T-helper 17 cell (primary cell): ENCODE measurements at regions not wholly inside any gene's neighbourhood (a gene's known extent, or its start where the extent isn't known, plus 50 kb on each side); places are given as distances from the start of the nearest gene placed in this dataset.

Experiments used
- ATAC-seq: fragments of 150-1000 bp; cut with Tn5 transposase; 2 replicates; pipeline ENCODE4 v1.10.0; 2021; ENCODE audit warnings: mild to moderate bottlenecking, moderate library complexity
- DNase-seq, 3 donors: peaks; one replicate each; pipeline versions ENCODE4 v3.0.0 to v3.0.0-alpha.2; 2020 to 2021
- H3K9me3 ChIP-seq: one replicate; pipeline ENCODE4 v1.7.0; 2013; ENCODE audit warnings: low read length, mild to moderate bottlenecking; ENCODE audit not compliant: control insufficient read depth, poor library complexity, severe bottlenecking
- H3K27ac Mint-ChIP-seq: one replicate; pipeline ENCODE4 v1.8.0; 2022; ENCODE audit warnings: mild to moderate bottlenecking, moderate library complexity, mixed read lengths
- H3K27me3 Mint-ChIP-seq: one replicate; pipeline ENCODE4 v1.8.0; 2022; ENCODE audit warnings: mixed read lengths
- H3K36me3 Mint-ChIP-seq: one replicate; pipeline ENCODE4 v1.8.0; 2022; ENCODE audit warnings: low read depth, mixed read lengths
- H3K4me1 Mint-ChIP-seq: one replicate; pipeline ENCODE4 v1.8.0; 2022; ENCODE audit warnings: mild to moderate bottlenecking, mixed read lengths
- H3K4me3 Mint-ChIP-seq: one replicate; pipeline ENCODE4 v1.8.0; 2022; ENCODE audit warnings: mild to moderate bottlenecking, moderate library complexity, mixed read lengths

DNA sequence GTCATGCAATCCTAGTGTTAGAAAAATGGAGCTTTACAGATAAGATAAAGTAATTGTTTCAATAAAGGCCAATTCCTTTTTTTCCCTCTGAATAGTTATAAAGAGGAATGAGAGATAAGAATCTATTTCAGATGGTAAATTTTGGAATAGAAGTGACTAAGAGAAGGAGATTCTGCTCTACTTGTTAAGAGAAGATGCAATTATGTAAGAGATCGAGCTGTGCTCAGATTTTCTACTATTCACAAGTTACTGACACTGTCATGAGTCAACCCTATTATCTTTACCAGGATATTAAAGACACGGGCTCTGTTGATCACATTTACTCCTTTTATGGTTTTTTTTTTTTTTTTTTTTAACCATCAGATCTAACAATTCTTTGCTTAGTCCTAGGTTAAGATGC is 511.3 kb downstream of the ARL4A start:
- DNase-seq (no peak), ATAC-seq (no peak)
- Mint-ChIP-seq H3K27me3 (peaks cover 17% of the 10 kb centered on the region), H3K4me3 (no peak overlapping the region), H3K27ac (no peak overlapping the region), H3K36me3 (peaks cover 3% of the 10 kb centered on the region), H3K4me1 (peaks cover 7% of the 10 kb centered on the region)
- H3K9me3 ChIP-seq, result no peaks in the 10 kb centered on the region

DNA sequence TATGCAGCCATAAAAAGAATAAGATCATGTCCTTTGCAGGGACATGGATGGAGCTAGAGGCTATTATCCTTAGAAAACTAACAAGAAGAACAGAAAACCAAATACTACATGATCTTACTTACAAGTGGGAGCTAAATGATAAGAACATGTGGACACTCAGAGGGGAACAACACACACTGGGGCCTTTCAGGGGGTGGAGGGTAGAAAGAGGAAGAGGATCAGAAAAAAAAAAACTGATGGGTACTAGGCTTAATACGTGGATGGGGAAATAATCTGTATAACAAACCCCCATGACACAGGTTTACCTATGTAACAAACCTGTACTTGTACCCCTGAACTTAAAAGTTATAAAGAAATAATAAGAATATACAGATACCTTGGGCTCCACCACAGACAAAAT is 514.2 kb downstream of the ARL4A start:
- H3K27ac Mint-ChIP-seq, result no peak overlapping the region
- H3K4me1 Mint-ChIP-seq, result peaks cover 7% of the 10 kb centered on the region
- no peaks in the 10 kb centered on the region for H3K9me3 ChIP-seq
- H3K36me3 Mint-ChIP-seq, result peaks cover 3% of the 10 kb centered on the region
- peaks cover 11% of the 10 kb centered on the region for H3K27me3 Mint-ChIP-seq
- DNase-seq, result no peak
- ATAC-seq, result no peak
- H3K4me3 Mint-ChIP-seq, result no peak overlapping the region

DNA sequence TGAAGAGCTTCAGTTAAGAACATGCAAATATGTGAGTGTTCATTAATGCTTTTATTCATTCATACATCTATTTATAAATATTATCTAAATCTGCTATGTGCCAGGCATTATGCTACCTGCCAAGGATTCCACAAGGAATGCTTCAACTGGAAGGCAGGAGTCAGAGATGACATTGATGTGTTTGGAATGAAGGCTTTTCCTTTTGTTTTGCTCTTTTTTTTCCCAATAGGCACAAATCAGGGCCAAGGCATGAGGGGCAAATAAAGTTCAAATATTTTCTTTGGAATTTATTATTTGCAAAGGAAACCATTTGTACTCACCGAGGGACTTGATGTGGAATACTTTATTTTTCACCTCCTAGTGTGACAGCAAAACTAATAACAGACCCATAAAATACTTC is 530.3 kb downstream of the ARL4A start:
- H3K9me3 ChIP-seq, result no peaks in the 10 kb centered on the region
- Mint-ChIP-seq H3K27me3 (peaks cover 5% of the 10 kb centered on the region), H3K4me1 (peaks cover 3% of the 10 kb centered on the region), H3K4me3 (no peak overlapping the region), H3K36me3 (no peaks in the 10 kb centered on the region), H3K27ac (no peak overlapping the region)
- DNase-seq (no peak), ATAC-seq (no peak)

DNA sequence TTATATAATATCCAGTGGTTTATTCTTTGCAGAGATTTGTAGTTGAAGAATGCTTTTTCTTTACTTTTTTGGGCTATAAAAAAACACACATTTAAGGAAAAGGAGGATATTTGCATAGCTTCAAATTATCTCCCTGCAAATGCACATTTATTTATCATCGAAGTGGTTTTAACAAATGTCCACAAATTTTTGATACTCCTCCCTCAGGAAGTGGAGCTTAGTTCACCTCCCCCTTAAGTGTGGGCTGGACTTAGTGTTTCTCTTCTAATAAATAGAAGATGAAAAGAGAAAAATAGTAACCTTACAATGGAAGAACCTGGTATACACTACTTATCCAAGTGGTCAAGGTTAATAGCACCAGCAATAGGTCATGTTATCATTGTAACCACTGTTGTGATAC is 537.6 kb downstream of the ARL4A start:
- no peak overlapping the region for H3K4me3 Mint-ChIP-seq
- peaks cover 8% of the 10 kb centered on the region for H3K27me3 Mint-ChIP-seq
- DNase-seq, result no peak
- ATAC-seq, result no peak
- no peaks in the 10 kb centered on the region for H3K4me1 Mint-ChIP-seq
- H3K27ac Mint-ChIP-seq, result no peak overlapping the region
- no peaks in the 10 kb centered on the region for H3K9me3 ChIP-seq
- H3K36me3 Mint-ChIP-seq, result no peaks in the 10 kb centered on the region

DNA sequence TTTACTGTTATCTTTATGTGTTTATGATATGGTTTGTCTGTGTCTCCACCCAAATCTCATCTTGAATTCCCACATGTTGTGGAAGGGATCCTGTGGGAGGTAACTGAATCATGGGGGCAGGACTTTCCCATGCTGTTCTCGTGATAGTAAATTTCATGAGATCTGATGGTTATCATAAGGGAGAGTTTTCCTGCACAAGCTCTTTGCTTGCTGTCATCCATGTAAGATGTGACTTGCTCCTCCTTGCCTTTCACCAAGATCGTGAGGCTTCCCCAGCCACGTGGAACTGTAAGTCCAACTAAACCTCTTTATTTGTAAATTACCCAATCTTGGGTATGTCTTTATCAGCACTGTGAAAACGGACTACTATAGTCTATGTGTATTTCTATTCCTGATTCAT is 539.0 kb downstream of the ARL4A start:
- no peaks in the 10 kb centered on the region for H3K9me3 ChIP-seq
- no peaks in the 10 kb centered on the region for H3K4me1 Mint-ChIP-seq
- H3K4me3 Mint-ChIP-seq, result no peak overlapping the region
- DNase-seq, result no peak
- H3K27ac Mint-ChIP-seq, result no peak overlapping the region
- H3K27me3 Mint-ChIP-seq, result peaks cover 8% of the 10 kb centered on the region
- no peaks in the 10 kb centered on the region for H3K36me3 Mint-ChIP-seq
- ATAC-seq, result no peak

DNA sequence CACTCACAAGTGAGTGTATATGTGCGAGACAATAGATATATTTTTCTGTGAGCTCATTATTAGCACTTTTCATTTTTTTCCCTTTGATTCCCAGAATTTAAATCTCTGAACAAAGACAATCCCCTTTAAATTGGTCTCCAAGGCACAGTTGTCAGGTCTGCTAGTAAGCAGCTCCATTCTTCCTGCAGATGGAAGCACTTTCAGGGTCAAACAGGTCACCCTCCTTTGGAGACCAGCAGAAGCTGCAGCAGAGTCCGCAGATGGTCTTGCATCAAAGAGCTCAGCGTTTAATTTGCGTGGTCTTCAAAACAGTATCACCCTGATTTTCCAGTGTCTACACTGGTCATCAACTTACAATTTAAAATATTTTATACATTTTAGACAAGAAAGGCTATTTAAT is 543.8 kb downstream of the ARL4A start:
- Mint-ChIP-seq H3K4me3 (no peak overlapping the region), H3K27ac (no peak overlapping the region), H3K27me3 (peaks cover 8% of the 10 kb centered on the region), H3K36me3 (no peaks in the 10 kb centered on the region), H3K4me1 (no peaks in the 10 kb centered on the region)
- ATAC-seq (no peak), DNase-seq (no peak)
- no peaks in the 10 kb centered on the region for H3K9me3 ChIP-seq

DNA sequence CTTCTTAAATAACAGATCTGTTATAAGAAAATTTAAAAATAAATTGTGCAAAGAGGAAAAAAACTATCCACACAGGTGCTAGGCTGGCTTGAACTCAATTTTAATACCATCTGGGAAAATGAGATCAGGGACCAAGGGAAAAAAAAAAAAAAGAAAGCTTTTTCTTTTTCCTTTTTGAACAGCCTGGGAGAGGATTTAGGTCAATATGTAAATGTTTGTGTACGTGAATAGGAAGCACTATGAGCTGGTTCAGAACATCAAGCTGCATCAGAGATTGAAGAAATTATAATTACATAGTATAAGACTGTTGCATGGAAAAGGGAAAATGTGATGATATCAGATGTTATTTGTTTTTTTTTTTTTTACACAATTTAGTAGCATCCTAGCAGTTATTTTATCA is 548.0 kb downstream of the ARL4A start:
- ATAC-seq (no peak), DNase-seq (no peak)
- Mint-ChIP-seq H3K27ac (no peak overlapping the region), H3K4me1 (no peaks in the 10 kb centered on the region), H3K36me3 (no peaks in the 10 kb centered on the region), H3K27me3 (no peaks in the 10 kb centered on the region), H3K4me3 (no peak overlapping the region)
- no peaks in the 10 kb centered on the region for H3K9me3 ChIP-seq

DNA sequence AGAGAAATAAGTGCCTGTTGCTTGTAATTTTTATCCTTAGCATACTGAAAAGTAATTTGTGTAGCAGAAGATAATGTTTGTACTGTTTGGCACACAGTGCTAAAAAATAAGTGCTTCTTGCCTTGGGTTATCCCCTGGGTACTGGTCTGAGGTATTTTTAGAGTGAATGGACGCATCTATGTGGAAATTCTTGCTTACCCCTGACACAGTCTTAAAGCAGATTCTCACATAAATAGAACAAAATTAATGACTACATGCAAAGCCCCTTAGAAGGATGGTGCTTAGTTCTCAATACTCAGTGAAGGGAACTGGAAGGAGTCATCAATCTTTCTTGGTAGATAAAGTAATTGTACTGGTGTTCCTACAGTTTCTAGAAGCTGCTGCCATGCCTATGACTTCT is 548.6 kb downstream of the ARL4A start:
- H3K27me3 Mint-ChIP-seq, result no peaks in the 10 kb centered on the region
- ATAC-seq, result no peak
- no peak overlapping the region for H3K27ac Mint-ChIP-seq
- H3K36me3 Mint-ChIP-seq, result no peaks in the 10 kb centered on the region
- no peaks in the 10 kb centered on the region for H3K4me1 Mint-ChIP-seq
- H3K4me3 Mint-ChIP-seq, result no peak overlapping the region
- no peaks in the 10 kb centered on the region for H3K9me3 ChIP-seq
- DNase-seq, result no peak

DNA sequence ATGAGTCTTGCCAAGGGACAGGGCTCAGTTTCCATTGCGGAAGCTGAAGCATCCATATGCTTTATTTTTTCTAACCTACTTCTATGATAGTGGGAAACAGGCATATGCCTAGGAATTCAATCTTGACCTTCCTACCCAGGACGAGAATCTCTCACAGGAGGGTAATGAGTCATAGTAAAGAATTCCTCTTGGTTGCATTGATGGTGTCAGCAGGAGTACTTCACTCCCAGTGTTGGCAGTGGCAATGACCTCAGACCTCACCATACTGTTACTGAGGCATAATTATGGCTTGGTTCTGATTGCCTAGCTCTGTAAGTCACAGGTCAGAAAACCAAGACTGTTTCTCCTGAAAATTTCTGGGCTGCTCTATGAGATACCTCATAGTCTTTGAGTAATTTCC is 552.9 kb downstream of the ARL4A start:
- Mint-ChIP-seq H3K36me3 (no peaks in the 10 kb centered on the region), H3K4me3 (no peak overlapping the region), H3K27ac (no peak overlapping the region), H3K4me1 (no peaks in the 10 kb centered on the region), H3K27me3 (no peaks in the 10 kb centered on the region)
- ATAC-seq, result no peak
- no peak for DNase-seq
- no peaks in the 10 kb centered on the region for H3K9me3 ChIP-seq

DNA sequence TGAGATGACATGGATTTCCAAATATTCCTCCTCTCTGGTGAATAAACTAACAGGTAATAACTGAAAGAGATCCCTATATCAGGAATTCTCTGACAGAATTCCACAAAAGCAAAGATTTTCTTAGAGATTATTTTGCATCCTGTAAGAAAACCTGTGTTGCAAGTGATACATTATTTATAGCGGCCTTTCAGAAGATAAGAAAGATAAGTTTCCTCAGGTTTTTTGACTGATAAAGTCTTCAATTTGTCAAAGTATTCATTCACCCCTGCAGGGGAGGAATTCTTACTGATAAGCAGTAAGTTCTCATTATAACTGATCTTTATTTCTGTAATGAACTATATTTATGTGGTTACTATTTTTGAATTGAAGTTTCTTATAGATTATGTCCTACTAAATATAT is 554.0 kb downstream of the ARL4A start:
- ATAC-seq, result no peak
- H3K27me3 Mint-ChIP-seq, result no peaks in the 10 kb centered on the region

DNA sequence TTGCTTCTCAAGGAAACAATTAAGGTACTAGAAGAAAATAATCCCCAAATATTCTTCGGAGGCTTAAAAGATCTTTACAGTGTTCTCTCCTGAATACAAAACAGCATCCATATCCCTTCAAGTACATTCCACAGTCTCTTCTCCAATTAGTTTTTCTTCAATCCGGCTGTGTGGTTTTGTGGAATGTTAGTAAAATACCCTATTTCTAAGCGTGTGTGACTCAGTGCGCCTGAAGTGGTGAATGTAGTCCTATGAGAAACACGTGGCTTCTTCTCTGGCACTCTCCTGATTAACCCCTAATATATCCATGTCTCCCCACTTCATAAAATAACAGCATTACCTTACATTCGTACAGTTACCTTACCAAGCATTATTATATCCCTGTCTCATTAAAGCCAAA is 570.2 kb downstream of the ARL4A start:
- peaks cover 29% of the 10 kb centered on the region for H3K27me3 Mint-ChIP-seq
- no peaks in the 10 kb centered on the region for H3K36me3 Mint-ChIP-seq
- peaks cover 2% of the 10 kb centered on the region for H3K4me1 Mint-ChIP-seq
- ATAC-seq, result no peak
- H3K27ac Mint-ChIP-seq, result no peak overlapping the region
- no peak overlapping the region for H3K4me3 Mint-ChIP-seq
- no peaks in the 10 kb centered on the region for H3K9me3 ChIP-seq
- no peak for DNase-seq

More for the DNA sequence above, 554.0 kb downstream of the ARL4A start:
- no peaks in the 10 kb centered on the region for H3K36me3 Mint-ChIP-seq
- no peaks in the 10 kb centered on the region for H3K9me3 ChIP-seq
- no peak overlapping the region for H3K4me3 Mint-ChIP-seq
- no peak overlapping the region for H3K27ac Mint-ChIP-seq
- no peaks in the 10 kb centered on the region for H3K4me1 Mint-ChIP-seq
- DNase-seq, result no peak

DNA sequence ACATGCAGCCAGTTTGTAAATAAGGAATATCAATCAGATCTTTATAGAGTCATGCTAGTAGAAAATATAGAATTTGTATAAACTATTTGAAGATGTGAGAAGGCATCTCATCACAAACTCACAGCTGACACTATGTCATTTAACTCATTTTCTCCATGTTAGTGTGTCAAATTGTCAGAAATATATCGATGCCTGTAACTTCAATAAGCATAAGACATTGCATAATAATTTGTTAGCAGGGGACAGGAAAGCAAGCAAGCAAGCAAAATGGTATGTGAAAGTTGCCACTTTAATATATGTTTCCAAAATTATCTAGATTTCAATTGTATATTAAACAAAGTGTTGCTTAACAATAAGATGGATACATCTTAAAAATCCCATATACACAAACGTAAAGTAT is 571.0 kb downstream of the ARL4A start:
- no peak for ATAC-seq
- no peak overlapping the region for H3K4me3 Mint-ChIP-seq
- H3K36me3 Mint-ChIP-seq, result no peaks in the 10 kb centered on the region

DNA sequence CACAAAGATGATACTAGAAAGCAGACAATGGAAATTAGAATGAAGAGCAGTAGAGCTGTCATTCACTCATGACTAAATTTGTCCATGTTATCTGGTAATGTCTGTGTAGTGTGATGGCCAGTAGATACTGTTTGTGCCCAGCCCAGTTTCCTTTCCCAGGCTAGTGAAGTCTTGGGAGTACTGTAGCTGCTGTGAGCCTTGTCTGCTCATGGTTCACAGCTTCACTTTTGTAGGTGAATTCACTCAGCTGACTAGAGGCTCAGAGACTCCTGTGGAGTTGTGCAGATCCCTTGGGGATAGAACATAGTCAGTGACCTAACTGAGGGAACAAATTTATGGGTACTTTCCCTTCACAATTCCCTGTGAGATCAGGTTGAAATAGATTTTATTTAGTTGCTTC is 572.5 kb downstream of the ARL4A start:
- Mint-ChIP-seq H3K27me3 (peaks cover 31% of the 10 kb centered on the region), H3K4me1 (peaks cover 2% of the 10 kb centered on the region), H3K36me3 (no peaks in the 10 kb centered on the region), H3K27ac (no peak overlapping the region), H3K4me3 (no peak overlapping the region)
- ATAC-seq (no peak), DNase-seq (no peak)
- no peaks in the 10 kb centered on the region for H3K9me3 ChIP-seq

More for the DNA sequence above, 571.0 kb downstream of the ARL4A start:
- Mint-ChIP-seq H3K27me3 (peaks cover 31% of the 10 kb centered on the region), H3K4me1 (peaks cover 2% of the 10 kb centered on the region), H3K27ac (no peak overlapping the region)
- H3K9me3 ChIP-seq, result no peaks in the 10 kb centered on the region
- DNase-seq, result no peak

DNA sequence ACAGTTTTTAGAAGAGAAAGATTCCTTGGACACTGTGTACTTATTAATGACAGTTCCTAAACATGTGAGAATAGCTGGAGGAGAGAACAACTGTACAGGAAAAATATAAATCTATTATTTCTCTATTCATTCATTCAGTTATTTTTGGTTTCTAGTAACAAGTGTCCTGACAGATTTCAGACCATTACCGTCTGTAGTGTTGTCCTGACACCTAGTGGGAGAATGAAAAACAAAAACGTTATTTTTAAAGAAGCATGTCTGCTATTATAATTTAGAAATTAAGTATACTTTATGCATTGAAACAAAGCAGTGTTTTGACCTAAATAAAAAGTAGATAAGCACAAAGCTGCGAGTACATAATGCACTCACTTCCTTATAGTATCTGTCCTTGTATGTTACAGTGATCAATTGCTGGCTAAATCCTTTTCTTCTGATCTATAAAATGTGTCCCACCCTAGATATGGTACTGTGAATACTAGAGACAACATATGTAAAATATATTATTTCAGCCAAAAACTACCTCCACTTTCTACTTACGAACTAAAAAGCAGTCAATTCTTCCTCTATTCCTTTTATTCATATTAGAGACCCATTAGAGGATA is 575.6 kb downstream of the ARL4A start:
- Mint-ChIP-seq H3K4me3 (no peak overlapping the region), H3K27me3 (peaks cover 30% of the 10 kb centered on the region), H3K27ac (no peak overlapping the region), H3K36me3 (no peaks in the 10 kb centered on the region), H3K4me1 (peaks cover 2% of the 10 kb centered on the region)
- no peak for DNase-seq
- ATAC-seq, result peak; percentile 53
- H3K9me3 ChIP-seq, result no peaks in the 10 kb centered on the region
